ENCODE measurements at regions not wholly inside any gene's neighbourhood (a gene's known extent, or its start where the extent isn't known, plus 50 kb on each side); places are given as distances from the start of the nearest gene placed in this dataset.

GRCh38 chr20:5265662-5265985 lies 51.1 kb downstream of the PROKR2 start:
- Histone ChIP-seq H2BK5ac (ENCODE audit: low read depth, low read length, poor library complexity, severe bottlenecking) (no peak overlapping the region), H3K23ac (ENCODE audit: low read length in 2 of 2) (no peak overlapping the region), H3K9ac (ENCODE audit: low read length) (no peak overlapping the region), H3K79me1 (replicated peaks; ENCODE audit: low read length, poor library complexity, severe bottlenecking) (no peaks in the 10 kb centered on the region), H3K4ac (ENCODE audit: low read depth in 1 of 2, low read length in 2 of 2) (no peak overlapping the region), H2BK15ac (ENCODE audit: low read depth, poor library complexity, severe bottlenecking) (no peak overlapping the region), H3K27me3 (ENCODE audit: control insufficient read depth in 1 of 2, insufficient read depth in 1 of 2, low read length in 2 of 2) (peaks cover 5 to 6% of the 10 kb centered on the region in 2 experiments), H3K27ac (ENCODE audit: low read length, poor library complexity, severe bottlenecking) (no peak overlapping the region), H3K36me3 (ENCODE audit: control insufficient read depth in 1 of 2, insufficient read depth in 2 of 2, low read depth in 1 of 2, low read length in 2 of 2) (no peaks in the 10 kb centered on the region), H4K8ac (ENCODE audit: low read length) (no peak overlapping the region), H3K18ac (ENCODE audit: low read depth in 1 of 2, low read length in 2 of 2) (no peak overlapping the region), H3K4me1 (ENCODE audit: control insufficient read depth, insufficient read depth, low read depth, low read length) (no peaks in the 10 kb centered on the region), H3K4me3 (ENCODE audit: insufficient read depth in 1 of 2, low read depth in 1 of 2, low read length in 2 of 2) (no peak overlapping the region), H2BK12ac (ENCODE audit: low read length in 2 of 2) (no peak overlapping the region), H3K9me3 (ENCODE audit: control insufficient read depth, low read length) (no peaks in the 10 kb centered on the region), H3K4me2 (ENCODE audit: low read length, poor library complexity, severe bottlenecking) (no peak overlapping the region), H4K91ac (ENCODE audit: low read length) (no peak overlapping the region), H2BK120ac (ENCODE audit: low read depth, low read length) (no peak overlapping the region), H2AK5ac (ENCODE audit: low read length, severe bottlenecking) (no peak overlapping the region), H3K14ac (ENCODE audit: low read length in 2 of 2) (no peak overlapping the region), H2AFZ (ENCODE audit: low read depth, low read length) (no peak overlapping the region)
- WGBS, result 47% methylated on average over 2 of the region's 2 CpGs
- DNase-seq, result no peak

GRCh38 chr20:5264807-5265661 lies 51.7 kb downstream of the PROKR2 start:
- Histone ChIP-seq H3K4me1 (ENCODE audit: control insufficient read depth, insufficient read depth, low read depth, low read length) (no peaks in the 10 kb centered on the region), H3K4me2 (ENCODE audit: low read length, poor library complexity, severe bottlenecking) (no peak overlapping the region), H3K4me3 (ENCODE audit: insufficient read depth in 1 of 2, low read depth in 1 of 2, low read length in 2 of 2) (no peak overlapping the region), H3K27me3 (ENCODE audit: control insufficient read depth in 1 of 2, insufficient read depth in 1 of 2, low read length in 2 of 2) (peaks cover 5 to 6% of the 10 kb centered on the region in 2 experiments), H3K36me3 (ENCODE audit: control insufficient read depth in 1 of 2, insufficient read depth in 2 of 2, low read depth in 1 of 2, low read length in 2 of 2) (no peaks in the 10 kb centered on the region), H2AK5ac (ENCODE audit: low read length, severe bottlenecking) (no peak overlapping the region), H3K9me3 (ENCODE audit: control insufficient read depth, low read length) (no peaks in the 10 kb centered on the region), H3K9ac (ENCODE audit: low read length) (no peak overlapping the region), H2BK12ac (ENCODE audit: low read length in 2 of 2) (no peak overlapping the region), H2BK15ac (ENCODE audit: low read depth, poor library complexity, severe bottlenecking) (no peak overlapping the region), H3K79me1 (replicated peaks; ENCODE audit: low read length, poor library complexity, severe bottlenecking) (no peaks in the 10 kb centered on the region), H3K14ac (ENCODE audit: low read length in 2 of 2) (no peak overlapping the region), H2AFZ (ENCODE audit: low read depth, low read length) (no peak overlapping the region), H2BK5ac (ENCODE audit: low read depth, low read length, poor library complexity, severe bottlenecking) (no peak overlapping the region), H4K91ac (ENCODE audit: low read length) (no peak overlapping the region), H3K27ac (ENCODE audit: low read length, poor library complexity, severe bottlenecking) (no peak overlapping the region), H2BK120ac (ENCODE audit: low read depth, low read length) (no peak overlapping the region), H3K23ac (ENCODE audit: low read length in 2 of 2) (peak overlapping the region in 1 of 2 experiments; percentile 59), H3K18ac (ENCODE audit: low read depth in 1 of 2, low read length in 2 of 2) (no peak overlapping the region), H4K8ac (ENCODE audit: low read length) (no peak overlapping the region), H3K4ac (ENCODE audit: low read depth in 1 of 2, low read length in 2 of 2) (no peak overlapping the region)
- WGBS, result 81% methylated on average over 8 of the region's 11 CpGs
- no peak for DNase-seq

GRCh38 chr20:5261763-5262162 lies 55.0 kb downstream of the PROKR2 start:
- no peak overlapping the region for H3K23ac ChIP-seq (ENCODE audit: low read length in 2 of 2)
- H4K8ac ChIP-seq (ENCODE audit: low read length), result no peak overlapping the region
- H2BK120ac ChIP-seq (ENCODE audit: low read depth, low read length), result no peak overlapping the region
- no peak overlapping the region for H3K9ac ChIP-seq (ENCODE audit: low read length)
- H3K9me3 ChIP-seq (ENCODE audit: control insufficient read depth, low read length), result no peaks in the 10 kb centered on the region
- H3K14ac ChIP-seq (ENCODE audit: low read length in 2 of 2), result no peak overlapping the region
- DNase-seq, result no peak
- no peak overlapping the region for H2BK5ac ChIP-seq (ENCODE audit: low read depth, low read length, poor library complexity, severe bottlenecking)
- H2AFZ ChIP-seq (ENCODE audit: low read depth, low read length), result no peak overlapping the region
- no peak overlapping the region for H2AK5ac ChIP-seq (ENCODE audit: low read length, severe bottlenecking)
- no peak overlapping the region for H3K27ac ChIP-seq (ENCODE audit: low read length, poor library complexity, severe bottlenecking)
- peaks cover 5 to 11% of the 10 kb centered on the region in 2 experiments for H3K27me3 ChIP-seq (ENCODE audit: control insufficient read depth in 1 of 2, insufficient read depth in 1 of 2, low read length in 2 of 2)
- H4K91ac ChIP-seq (ENCODE audit: low read length), result no peak overlapping the region
- H2BK15ac ChIP-seq (ENCODE audit: low read depth, poor library complexity, severe bottlenecking), result no peak overlapping the region
- no peak overlapping the region for H3K4me2 ChIP-seq (ENCODE audit: low read length, poor library complexity, severe bottlenecking)
- 62% methylated on average over 3 of the region's 3 CpGs for WGBS
- no peaks in the 10 kb centered on the region for H3K79me1 ChIP-seq (replicated peaks; ENCODE audit: low read length, poor library complexity, severe bottlenecking)
- H3K4me3 ChIP-seq (ENCODE audit: insufficient read depth in 1 of 2, low read depth in 1 of 2, low read length in 2 of 2), result no peak overlapping the region
- no peaks in the 10 kb centered on the region for H3K36me3 ChIP-seq (ENCODE audit: control insufficient read depth in 1 of 2, insufficient read depth in 2 of 2, low read depth in 1 of 2, low read length in 2 of 2)
- H3K4ac ChIP-seq (ENCODE audit: low read depth in 1 of 2, low read length in 2 of 2), result no peak overlapping the region
- H3K18ac ChIP-seq (ENCODE audit: low read depth in 1 of 2, low read length in 2 of 2), result no peak overlapping the region
- H2BK12ac ChIP-seq (ENCODE audit: low read length in 2 of 2), result no peak overlapping the region
- no peaks in the 10 kb centered on the region for H3K4me1 ChIP-seq (ENCODE audit: control insufficient read depth, insufficient read depth, low read depth, low read length)

- no peak overlapping the region for H3K4me3 ChIP-seq (ENCODE audit: insufficient read depth in 1 of 2, low read depth in 1 of 2, low read length in 2 of 2)
- H3K27me3 ChIP-seq (ENCODE audit: control insufficient read depth in 1 of 2, insufficient read depth in 1 of 2, low read length in 2 of 2), result peaks cover 5 to 9% of the 10 kb centered on the region in 2 experiments
- H3K4me2 ChIP-seq (ENCODE audit: low read length, poor library complexity, severe bottlenecking), result no peak overlapping the region
- no peak overlapping the region for H3K9ac ChIP-seq (ENCODE audit: low read length)
- H4K8ac ChIP-seq (ENCODE audit: low read length), result no peak overlapping the region
- H4K91ac ChIP-seq (ENCODE audit: low read length), result no peak overlapping the region
- H3K4me1 ChIP-seq (ENCODE audit: control insufficient read depth, insufficient read depth, low read depth, low read length), result no peaks in the 10 kb centered on the region
- no peak overlapping the region for H3K27ac ChIP-seq (ENCODE audit: low read length, poor library complexity, severe bottlenecking)
- no peak overlapping the region for H2BK120ac ChIP-seq (ENCODE audit: low read depth, low read length)
- DNase-seq, result no peak
- no peak overlapping the region for H3K23ac ChIP-seq (ENCODE audit: low read length in 2 of 2)
- WGBS, result 67% methylated on average over 1 of the region's 2 CpGs
- no peak overlapping the region for H3K14ac ChIP-seq (ENCODE audit: low read length in 2 of 2)
- no peaks in the 10 kb centered on the region for H3K9me3 ChIP-seq (ENCODE audit: control insufficient read depth, low read length)
- no peak overlapping the region for H2BK12ac ChIP-seq (ENCODE audit: low read length in 2 of 2)
- no peak overlapping the region for H2BK15ac ChIP-seq (ENCODE audit: low read depth, poor library complexity, severe bottlenecking)
- H3K18ac ChIP-seq (ENCODE audit: low read depth in 1 of 2, low read length in 2 of 2), result no peak overlapping the region
- H2BK5ac ChIP-seq (ENCODE audit: low read depth, low read length, poor library complexity, severe bottlenecking), result no peak overlapping the region
- no peaks in the 10 kb centered on the region for H3K36me3 ChIP-seq (ENCODE audit: control insufficient read depth in 1 of 2, insufficient read depth in 2 of 2, low read depth in 1 of 2, low read length in 2 of 2)
- no peak overlapping the region for H2AFZ ChIP-seq (ENCODE audit: low read depth, low read length)
- no peak overlapping the region for H3K4ac ChIP-seq (ENCODE audit: low read depth in 1 of 2, low read length in 2 of 2)
- no peaks in the 10 kb centered on the region for H3K79me1 ChIP-seq (replicated peaks; ENCODE audit: low read length, poor library complexity, severe bottlenecking)
- no peak overlapping the region for H2AK5ac ChIP-seq (ENCODE audit: low read length, severe bottlenecking)
These were observed 55.9 kb downstream of the PROKR2 start for GRCh38 chr20:5260889-5261288.

Measured in mesenchymal stem cell (in vitro differentiated cells and primary cell).